SK-N-SH (cell line): ENCODE measurements at regions not wholly inside any gene's neighbourhood (a gene's known extent, or its start where the extent isn't known, plus 50 kb on each side); places are given as distances from the start of the nearest gene placed in this dataset.

ENCODE experiments used
- CTCF ChIP-seq: fragments of 200-600 bp; sonication (generic); IDR thresholded peaks from 2 replicates; pipeline ENCODE4 v1.6.1; 2017; ENCODE audit warnings: antibody characterized with exemption, mild to moderate bottlenecking, moderate library complexity
- FOXJ3 ChIP-seq: sonication (generic); formaldehyde crosslinking; IDR thresholded peaks from 2 replicates; pipeline ENCODE4 v1.5.1; 2020; ENCODE audit warnings: mild to moderate bottlenecking, missing genetic modification reagents
- POLR2AphosphoS5 ChIP-seq: IDR thresholded peaks from 2 replicates; pipeline ENCODE4 v1.6.1; 2012; ENCODE audit warnings: low read depth, low read length
- REST ChIP-seq: IDR thresholded peaks from 2 replicates; pipeline ENCODE4 v1.6.1; 2012; ENCODE audit warnings: mild to moderate bottlenecking, low read depth, low read length, moderate library complexity
- SIN3A ChIP-seq: IDR thresholded peaks from 2 replicates; pipeline ENCODE4 v1.6.1; 2012; ENCODE audit warnings: low read depth, mild to moderate bottlenecking, low read length, moderate library complexity, borderline replicate concordance
- SMC3 ChIP-seq: IDR thresholded peaks from 2 replicates; pipeline ENCODE4 v1.6.1; 2012; ENCODE audit warnings: low read depth, low read length, improper control_type of control experiment
- TCF12 ChIP-seq: IDR thresholded peaks from 2 replicates; pipeline ENCODE4 v1.4.0; 2012
- YY1 ChIP-seq: IDR thresholded peaks from 2 replicates; pipeline ENCODE4 v1.4.0; 2012; ENCODE audit warnings: low read depth, mild to moderate bottlenecking

GRCh38 chr6:165052561-165053480, 256.6 kb downstream of the C6orf118 start:
- TF ChIP-seq SMC3 (no peak), POLR2AphosphoS5 (no peak), CTCF (no peak), REST (no peak), FOXJ3 (CRISPR knock-in tag) (no peak), YY1 (no peak), TCF12 (no peak), SIN3A (no peak)
